WTC11 (cell line): ENCODE measurements at regions not wholly inside any gene's neighbourhood (a gene's known extent, or its start where the extent isn't known, plus 50 kb on each side); places are given as distances from the start of the nearest gene placed in this dataset.
"Not testable (repeated sequence)": the region's sequence is repeated elsewhere in the genome, so short reads cannot be mapped to it uniquely, and the experiment has no call there.

Experiments
- MYBL2 ChIP-seq: sonication (generic); formaldehyde crosslinking; IDR thresholded peaks from 2 replicates; pipeline ENCODE4 v1.8.1; 2023; ENCODE audit warnings: mild to moderate bottlenecking, moderate library complexity, missing genetic modification reagents
- SP1 ChIP-seq: sonication (generic); formaldehyde crosslinking; conservative IDR thresholded peaks from 2 replicates; pipeline ENCODE4 v1.8.1; 2022; ENCODE audit warnings: missing genetic modification reagents
- ZNF425 ChIP-seq: fragments of 250-450 bp; sonication (Bioruptor Pico); conservative IDR thresholded peaks from 2 replicates; pipeline ENCODE4 v1.9.0; 2021; ENCODE audit warnings: mild to moderate bottlenecking
- TF ChIP-seq, protein P1 (sequence below): fragments of 200-600 bp; IDR thresholded peaks from 2 replicates; pipeline ENCODE4 v1.8.0; 2022; ENCODE audit warnings: antibody characterized with exemption

DNA sequence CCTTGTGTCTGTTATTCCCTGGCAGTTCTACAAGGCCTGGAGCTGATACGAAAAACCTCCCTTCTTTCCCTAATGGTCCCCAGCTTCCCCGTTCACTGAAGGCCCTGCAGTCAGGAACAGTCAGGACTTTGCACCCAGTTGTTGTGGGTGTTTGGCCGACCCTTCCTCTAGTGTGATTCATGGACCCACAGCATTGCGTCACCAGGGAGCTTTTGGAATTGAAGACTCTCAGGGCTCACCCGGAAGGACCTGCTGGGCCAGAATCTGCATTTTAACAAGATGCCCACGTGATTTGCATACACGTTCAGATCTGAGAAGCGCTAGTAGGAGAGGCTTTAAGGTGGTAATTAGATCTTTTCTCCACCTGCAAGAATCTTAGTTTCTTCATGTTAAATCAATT is 136.8 kb upstream of the CCZ1B start:
- not testable (repeated sequence) for TF ChIP-seq MYBL2, ZNF425, SP1 (CRISPR knock-in tag)
- TF ChIP-seq, protein P1, sequence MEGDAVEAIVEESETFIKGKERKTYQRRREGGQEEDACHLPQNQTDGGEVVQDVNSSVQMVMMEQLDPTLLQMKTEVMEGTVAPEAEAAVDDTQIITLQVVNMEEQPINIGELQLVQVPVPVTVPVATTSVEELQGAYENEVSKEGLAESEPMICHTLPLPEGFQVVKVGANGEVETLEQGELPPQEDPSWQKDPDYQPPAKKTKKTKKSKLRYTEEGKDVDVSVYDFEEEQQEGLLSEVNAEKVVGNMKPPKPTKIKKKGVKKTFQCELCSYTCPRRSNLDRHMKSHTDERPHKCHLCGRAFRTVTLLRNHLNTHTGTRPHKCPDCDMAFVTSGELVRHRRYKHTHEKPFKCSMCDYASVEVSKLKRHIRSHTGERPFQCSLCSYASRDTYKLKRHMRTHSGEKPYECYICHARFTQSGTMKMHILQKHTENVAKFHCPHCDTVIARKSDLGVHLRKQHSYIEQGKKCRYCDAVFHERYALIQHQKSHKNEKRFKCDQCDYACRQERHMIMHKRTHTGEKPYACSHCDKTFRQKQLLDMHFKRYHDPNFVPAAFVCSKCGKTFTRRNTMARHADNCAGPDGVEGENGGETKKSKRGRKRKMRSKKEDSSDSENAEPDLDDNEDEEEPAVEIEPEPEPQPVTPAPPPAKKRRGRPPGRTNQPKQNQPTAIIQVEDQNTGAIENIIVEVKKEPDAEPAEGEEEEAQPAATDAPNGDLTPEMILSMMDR: not testable (repeated sequence)
